ENCODE measurements at regions not wholly inside any gene's neighbourhood (a gene's known extent, or its start where the extent isn't known, plus 50 kb on each side); places are given as distances from the start of the nearest gene placed in this dataset.
"Not testable (repeated sequence)": the region's sequence is repeated elsewhere in the genome, so short reads cannot be mapped to it uniquely, and the experiment has no call there.

DNA sequence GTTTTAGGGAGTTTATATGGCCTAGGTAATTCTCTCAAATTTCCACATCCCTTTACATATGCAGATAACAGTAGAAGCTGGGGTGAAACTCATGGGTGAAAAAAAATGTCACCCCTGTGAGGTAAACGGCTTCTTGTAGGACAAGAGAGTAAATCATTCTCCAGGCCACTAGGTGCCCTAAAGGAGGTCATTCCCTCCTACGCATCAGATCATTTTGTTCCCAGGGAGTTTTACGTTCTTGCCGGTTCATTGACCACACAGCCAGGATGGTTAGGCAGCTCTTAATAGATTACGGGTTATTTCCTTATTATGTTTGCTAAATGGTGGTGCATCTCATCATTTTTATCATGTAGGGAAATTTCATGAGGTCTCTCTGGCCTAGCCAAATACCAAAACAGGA lies 225.8 kb upstream of the NOCT start:
- CTCF ChIA-PET = no interaction called here
- no peaks in the 10 kb centered on the region for H3K36me3 Mint-ChIP-seq (ENCODE audit: insufficient read depth, unreplicated experiment)
- H3K27me3 Mint-ChIP-seq (ENCODE audit: unreplicated experiment) = peaks cover 21% of the 10 kb centered on the region
- TF ChIP-seq, protein P1, sequence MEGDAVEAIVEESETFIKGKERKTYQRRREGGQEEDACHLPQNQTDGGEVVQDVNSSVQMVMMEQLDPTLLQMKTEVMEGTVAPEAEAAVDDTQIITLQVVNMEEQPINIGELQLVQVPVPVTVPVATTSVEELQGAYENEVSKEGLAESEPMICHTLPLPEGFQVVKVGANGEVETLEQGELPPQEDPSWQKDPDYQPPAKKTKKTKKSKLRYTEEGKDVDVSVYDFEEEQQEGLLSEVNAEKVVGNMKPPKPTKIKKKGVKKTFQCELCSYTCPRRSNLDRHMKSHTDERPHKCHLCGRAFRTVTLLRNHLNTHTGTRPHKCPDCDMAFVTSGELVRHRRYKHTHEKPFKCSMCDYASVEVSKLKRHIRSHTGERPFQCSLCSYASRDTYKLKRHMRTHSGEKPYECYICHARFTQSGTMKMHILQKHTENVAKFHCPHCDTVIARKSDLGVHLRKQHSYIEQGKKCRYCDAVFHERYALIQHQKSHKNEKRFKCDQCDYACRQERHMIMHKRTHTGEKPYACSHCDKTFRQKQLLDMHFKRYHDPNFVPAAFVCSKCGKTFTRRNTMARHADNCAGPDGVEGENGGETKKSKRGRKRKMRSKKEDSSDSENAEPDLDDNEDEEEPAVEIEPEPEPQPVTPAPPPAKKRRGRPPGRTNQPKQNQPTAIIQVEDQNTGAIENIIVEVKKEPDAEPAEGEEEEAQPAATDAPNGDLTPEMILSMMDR (IDR thresholded peaks at IDR 0.05; ENCODE audit: unreplicated experiment) = no peak
- intact Hi-C loops (cut with micrococcal nuclease; ENCODE audit: unreplicated experiment) = no loop called here
- no peak overlapping the region for H3K4me3 Mint-ChIP-seq (ENCODE audit: low read depth, unreplicated experiment)
- peaks cover 2% of the 10 kb centered on the region for H3K9me3 Mint-ChIP-seq (ENCODE audit: low read depth, unreplicated experiment)
- no peaks in the 10 kb centered on the region for H3K4me1 Mint-ChIP-seq (ENCODE audit: low read depth, unreplicated experiment)
- DNase-seq = no peak
- no peak overlapping the region for H3K27ac Mint-ChIP-seq (ENCODE audit: unreplicated experiment)
- no TSS peak for BruUV-seq (replicated peaks)

DNA sequence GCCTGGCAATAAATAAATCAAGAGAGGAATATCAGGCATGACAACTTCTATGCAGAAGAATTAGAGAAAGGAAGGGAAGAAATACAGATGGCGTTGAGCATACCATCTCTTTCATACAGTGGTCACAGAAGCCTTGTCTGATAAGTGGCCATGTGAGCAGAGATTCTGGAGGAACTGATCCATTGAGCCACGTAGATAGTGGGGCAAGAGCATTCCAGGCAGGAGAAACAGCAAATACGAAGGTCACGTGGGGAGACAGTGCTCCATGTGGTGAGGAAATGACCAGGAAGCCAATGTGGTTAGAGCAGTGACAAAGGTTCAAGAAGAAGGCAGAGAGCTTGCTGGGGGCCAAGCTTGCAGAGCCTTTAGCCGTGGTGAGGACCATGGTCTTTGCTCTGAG lies 226.7 kb upstream of the NOCT start:
- intact Hi-C loops (cut with micrococcal nuclease; ENCODE audit: unreplicated experiment) = no loop called here
- Mint-ChIP-seq H3K36me3 (ENCODE audit: insufficient read depth, unreplicated experiment) (no peaks in the 10 kb centered on the region), H3K27me3 (ENCODE audit: unreplicated experiment) (peaks cover 21% of the 10 kb centered on the region), H3K4me3 (ENCODE audit: low read depth, unreplicated experiment) (no peak overlapping the region), H3K4me1 (ENCODE audit: low read depth, unreplicated experiment) (no peaks in the 10 kb centered on the region), H3K27ac (ENCODE audit: unreplicated experiment) (no peak overlapping the region), H3K9me3 (ENCODE audit: low read depth, unreplicated experiment) (peaks cover 2% of the 10 kb centered on the region)
- no TSS peak for BruUV-seq (replicated peaks)
- no peak for DNase-seq
- CTCF ChIA-PET = no interaction called here
- TF ChIP-seq, protein P1 (IDR thresholded peaks at IDR 0.05; ENCODE audit: unreplicated experiment) = no peak

DNA sequence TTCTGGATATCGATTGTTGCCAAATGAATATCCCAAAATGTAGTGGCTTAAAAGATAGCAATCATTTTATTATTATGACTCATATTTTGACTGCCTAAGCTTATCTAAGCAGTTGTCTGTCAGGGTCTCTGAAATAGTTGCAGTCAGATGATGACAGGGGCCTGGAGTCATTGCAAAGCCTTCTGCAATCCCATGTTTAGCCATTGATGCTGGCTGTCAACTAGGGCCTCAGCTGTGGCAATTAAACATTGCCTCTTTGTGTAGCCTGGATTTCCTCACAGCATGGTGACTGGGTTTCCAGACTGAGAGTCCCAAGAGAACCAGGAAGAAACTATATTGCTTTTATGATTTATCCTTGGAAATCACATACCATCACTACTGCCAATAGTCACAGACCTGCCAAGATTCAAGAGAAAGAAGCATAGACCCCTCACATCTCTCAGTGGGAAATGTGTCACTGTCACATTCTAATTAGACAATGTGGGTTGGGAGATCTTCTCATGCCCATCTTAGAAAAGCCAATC lies 227.3 kb upstream of the NOCT start:
- CTCF ChIA-PET = no interaction called here
- BruUV-seq (replicated peaks) = no TSS peak
- intact Hi-C loops (cut with micrococcal nuclease; ENCODE audit: unreplicated experiment) = no loop called here
- H3K9me3 Mint-ChIP-seq (ENCODE audit: low read depth, unreplicated experiment) = peaks cover 1% of the 10 kb centered on the region
- H3K27ac Mint-ChIP-seq (ENCODE audit: unreplicated experiment) = no peak overlapping the region
- H3K36me3 Mint-ChIP-seq (ENCODE audit: insufficient read depth, unreplicated experiment) = no peaks in the 10 kb centered on the region
- no peaks in the 10 kb centered on the region for H3K4me1 Mint-ChIP-seq (ENCODE audit: low read depth, unreplicated experiment)
- H3K4me3 Mint-ChIP-seq (ENCODE audit: low read depth, unreplicated experiment) = no peak overlapping the region
- DNase-seq = no peak
- TF ChIP-seq, protein P1 (IDR thresholded peaks at IDR 0.05; ENCODE audit: unreplicated experiment) = no peak
- H3K27me3 Mint-ChIP-seq (ENCODE audit: unreplicated experiment) = peaks cover 21% of the 10 kb centered on the region

GRCh38 chr4:138779761-138780160 lies 235.8 kb upstream of the NOCT start:
- intact Hi-C loops (cut with micrococcal nuclease; ENCODE audit: unreplicated experiment); DNase-seq: not testable (repeated sequence)

DNA sequence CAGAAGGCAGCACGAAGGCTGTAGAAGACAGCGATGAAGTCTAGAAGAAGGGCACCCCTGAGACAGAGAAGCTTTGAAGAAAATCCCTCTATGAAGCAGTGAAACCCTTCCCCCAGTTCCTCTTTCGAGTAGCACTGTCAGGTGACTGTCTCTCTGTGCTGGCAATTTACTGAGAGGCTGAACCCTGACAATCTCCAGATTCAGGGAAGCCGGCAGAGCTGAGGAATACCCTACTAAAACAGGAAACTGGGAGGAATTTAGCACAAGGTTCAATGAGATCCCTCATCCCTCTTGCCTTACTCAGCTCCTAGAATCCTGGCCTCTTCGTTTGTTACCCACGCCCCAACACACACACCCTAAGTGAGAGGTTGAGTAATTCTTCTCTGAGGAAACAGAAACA lies 239.7 kb upstream of the NOCT start:
- no TSS peak for BruUV-seq (replicated peaks)

More at GRCh38 chr4:138779761-138780160, 235.8 kb upstream of the NOCT start:
- CTCF ChIA-PET; H3K27ac Mint-ChIP-seq (ENCODE audit: unreplicated experiment); H3K36me3 Mint-ChIP-seq (ENCODE audit: insufficient read depth, unreplicated experiment); H3K4me1 Mint-ChIP-seq (ENCODE audit: low read depth, unreplicated experiment); H3K9me3 Mint-ChIP-seq (ENCODE audit: low read depth, unreplicated experiment); BruUV-seq (replicated peaks); H3K4me3 Mint-ChIP-seq (ENCODE audit: low read depth, unreplicated experiment): not testable (repeated sequence)
- H3K27me3 Mint-ChIP-seq (ENCODE audit: unreplicated experiment) = peaks cover 45% of the 10 kb centered on the region

More for the DNA sequence above, 239.7 kb upstream of the NOCT start:
- Mint-ChIP-seq H3K27me3 (ENCODE audit: unreplicated experiment) (peaks cover 15% of the 10 kb centered on the region), H3K9me3 (ENCODE audit: low read depth, unreplicated experiment) (no peaks in the 10 kb centered on the region), H3K4me3 (ENCODE audit: low read depth, unreplicated experiment) (no peak overlapping the region), H3K27ac (ENCODE audit: unreplicated experiment) (no peak overlapping the region), H3K36me3 (ENCODE audit: insufficient read depth, unreplicated experiment) (no peaks in the 10 kb centered on the region), H3K4me1 (ENCODE audit: low read depth, unreplicated experiment) (no peaks in the 10 kb centered on the region)
- DNase-seq = no peak
- intact Hi-C loops (cut with micrococcal nuclease; ENCODE audit: unreplicated experiment) = no loop called here
- CTCF ChIA-PET = no interaction called here
- TF ChIP-seq, protein P1 (IDR thresholded peaks at IDR 0.05; ENCODE audit: unreplicated experiment) = no peak

Data from Calu3 (cell line).